Gastrocnemius medialis (tissue), 4 donors: ENCODE measurements at regions not wholly inside any gene's neighbourhood (a gene's known extent, or its start where the extent isn't known, plus 50 kb on each side); places are given as distances from the start of the nearest gene placed in this dataset.

ENCODE experiments used
- CTCF ChIP-seq, 5 experiments: fragments of 450-650 bp in 3 of 5; fragments of 200-600 bp in 2 of 5; sonication (generic) in 2 of 5; IDR thresholded peaks in 4 of 5; conservative IDR thresholded peaks in 1 of 5; 1 replicate in 4 of 5; 2 replicates in 1 of 5; pipeline ENCODE4 v1.5.1; 2016 to 2019; ENCODE audit warnings: antibody characterized with exemption in 5 of 5, mild to moderate bottlenecking in 3 of 5, moderate library complexity in 3 of 5
- POLR2A ChIP-seq, 2 donors: fragments of 450-650 bp; IDR thresholded peaks; one replicate each; pipeline ENCODE4 v1.6.1; 2017; ENCODE audit warnings: antibody characterized with exemption in 2 of 2, mild to moderate bottlenecking in 2 of 2, moderate library complexity in 2 of 2

- TF ChIP-seq CTCF (IDR thresholded peaks at IDR 0.05 in 4 of 5, conservative IDR thresholded peaks at IDR 0.05 in 1 of 5) (no peak), POLR2A (IDR thresholded peaks at IDR 0.05) (no peak)
These were observed 408.1 kb downstream of the INHBA start for GRCh38 chr7:41294556-41295454.
